Cardiac muscle cell (in vitro differentiated cells and primary cell): ENCODE measurements at regions not wholly inside any gene's neighbourhood (a gene's known extent, or its start where the extent isn't known, plus 50 kb on each side); places are given as distances from the start of the nearest gene placed in this dataset.

Experiments used
- DNase-seq, 2 donors: peaks; one replicate each; pipeline versions ENCODE4 v3.0.0 to v3.0.0-alpha.2; 2010 to 2017; ENCODE audit warnings: low read depth in 1 of 2, low spot score in 1 of 2
- H3K27ac ChIP-seq: fragments of 200-600 bp; sonication (generic); 2 replicates; pipeline ENCODE4 v1.5.1; 2016
- H3K27me3 ChIP-seq: fragments of 200-600 bp; sonication (generic); 2 replicates; pipeline ENCODE4 v1.6.0; 2016; ENCODE audit warnings: control low read depth
- H3K36me3 ChIP-seq: fragments of 200-600 bp; sonication (generic); 2 replicates; pipeline ENCODE4 v1.5.1; 2016; ENCODE audit warnings: control low read depth
- H3K4me1 ChIP-seq: fragments of 200-600 bp; sonication (generic); 2 replicates; pipeline ENCODE4 v1.8.1; 2017; ENCODE audit warnings: low read depth, mild to moderate bottlenecking, mixed run types
- H3K4me3 ChIP-seq: fragments of 200-600 bp; sonication (generic); 2 replicates; pipeline ENCODE4 v1.5.1; 2016; ENCODE audit warnings: mild to moderate bottlenecking
- H3K9me3 ChIP-seq: fragments of 200-600 bp; sonication (generic); 2 replicates; pipeline ENCODE4 v1.5.1; 2017; ENCODE audit warnings: low read depth, mild to moderate bottlenecking, control low read depth
- TF ChIP-seq, protein P1 (sequence below): IDR thresholded peaks from 2 replicates; pipeline ENCODE4 v1.5.1; 2012; ENCODE audit warnings: low read depth, mild to moderate bottlenecking, low read length

DNA sequence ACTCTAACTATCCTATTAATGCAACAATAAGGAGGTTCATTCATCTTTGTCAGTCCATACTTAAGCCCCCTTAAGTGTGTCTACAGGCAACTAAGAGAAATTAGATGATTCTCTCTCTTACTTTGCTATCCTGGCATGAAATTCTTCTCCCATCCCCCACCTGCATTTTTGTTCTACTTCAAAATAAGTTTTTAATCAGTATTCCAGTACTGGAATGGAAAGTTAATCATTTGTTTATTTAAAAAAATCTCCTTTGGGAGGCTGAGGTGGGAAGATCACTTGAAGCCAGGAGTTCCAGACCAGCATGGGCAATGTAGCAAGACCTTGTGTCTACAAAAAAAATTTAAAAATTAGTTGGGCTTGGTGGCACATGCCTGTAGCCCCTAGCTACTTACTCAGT is 222.1 kb downstream of the MZT1 start:
- H3K4me1 ChIP-seq = no peaks in the 10 kb centered on the region
- no peaks in the 10 kb centered on the region for H3K36me3 ChIP-seq
- no peak for DNase-seq
- no peak overlapping the region for H3K4me3 ChIP-seq
- no peaks in the 10 kb centered on the region for H3K27me3 ChIP-seq
- H3K9me3 ChIP-seq = no peaks in the 10 kb centered on the region
- H3K27ac ChIP-seq = no peak overlapping the region
- TF ChIP-seq, protein P1, sequence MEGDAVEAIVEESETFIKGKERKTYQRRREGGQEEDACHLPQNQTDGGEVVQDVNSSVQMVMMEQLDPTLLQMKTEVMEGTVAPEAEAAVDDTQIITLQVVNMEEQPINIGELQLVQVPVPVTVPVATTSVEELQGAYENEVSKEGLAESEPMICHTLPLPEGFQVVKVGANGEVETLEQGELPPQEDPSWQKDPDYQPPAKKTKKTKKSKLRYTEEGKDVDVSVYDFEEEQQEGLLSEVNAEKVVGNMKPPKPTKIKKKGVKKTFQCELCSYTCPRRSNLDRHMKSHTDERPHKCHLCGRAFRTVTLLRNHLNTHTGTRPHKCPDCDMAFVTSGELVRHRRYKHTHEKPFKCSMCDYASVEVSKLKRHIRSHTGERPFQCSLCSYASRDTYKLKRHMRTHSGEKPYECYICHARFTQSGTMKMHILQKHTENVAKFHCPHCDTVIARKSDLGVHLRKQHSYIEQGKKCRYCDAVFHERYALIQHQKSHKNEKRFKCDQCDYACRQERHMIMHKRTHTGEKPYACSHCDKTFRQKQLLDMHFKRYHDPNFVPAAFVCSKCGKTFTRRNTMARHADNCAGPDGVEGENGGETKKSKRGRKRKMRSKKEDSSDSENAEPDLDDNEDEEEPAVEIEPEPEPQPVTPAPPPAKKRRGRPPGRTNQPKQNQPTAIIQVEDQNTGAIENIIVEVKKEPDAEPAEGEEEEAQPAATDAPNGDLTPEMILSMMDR = no peak

DNA sequence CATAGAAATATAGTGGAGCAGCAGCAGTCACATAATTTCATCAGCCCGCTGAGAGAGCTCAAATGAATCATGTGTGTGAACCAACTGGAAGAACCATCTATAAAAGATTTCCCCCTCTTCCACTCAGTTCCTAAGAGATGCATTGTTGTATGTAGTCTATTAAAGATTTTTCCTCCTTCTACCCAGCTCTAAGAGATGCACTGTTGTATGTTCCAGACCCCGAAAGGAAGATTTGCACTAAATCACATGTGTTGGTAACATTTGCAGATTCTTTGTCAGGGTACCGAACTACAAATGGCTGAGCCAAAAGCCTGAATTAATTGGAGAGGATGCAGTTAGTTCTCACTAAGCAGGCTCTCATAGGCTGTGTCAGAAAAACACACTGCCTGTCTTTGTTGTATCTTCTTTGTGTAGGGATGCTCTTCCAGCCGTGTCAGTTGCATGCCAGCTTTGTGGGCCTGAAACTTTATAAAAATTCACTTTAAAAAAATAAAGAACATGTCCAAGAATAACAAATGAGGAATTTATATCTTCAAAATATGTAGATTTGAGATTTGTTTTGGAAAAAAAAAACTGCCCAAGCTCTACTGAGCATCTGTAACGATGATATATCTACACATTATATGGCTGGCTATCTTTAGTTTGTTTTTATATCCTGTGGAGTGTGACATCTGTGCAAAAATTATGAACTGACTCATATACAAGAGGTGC is 223.1 kb downstream of the MZT1 start:
- H3K36me3 ChIP-seq = no peaks in the 10 kb centered on the region
- no peak for DNase-seq
- TF ChIP-seq, protein P1 = no peak

DNA sequence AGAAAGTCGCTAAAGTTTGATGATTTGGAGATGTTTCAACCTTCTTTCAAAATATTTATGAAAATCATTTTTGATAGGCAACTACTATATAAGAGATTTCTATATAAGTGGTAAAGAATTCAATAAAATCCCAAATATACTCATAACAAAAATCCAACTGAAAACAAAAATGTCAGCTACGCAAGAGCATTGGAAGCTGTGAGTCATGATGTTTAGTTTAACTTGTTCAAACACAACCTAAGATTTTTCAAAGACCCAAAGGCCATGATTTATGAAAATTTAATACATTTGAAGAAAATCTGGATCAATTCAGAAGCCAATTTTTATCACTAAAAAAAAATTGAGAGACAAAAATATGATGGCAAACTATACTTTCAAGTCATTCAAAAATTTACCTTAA is 226.6 kb downstream of the MZT1 start:
- TF ChIP-seq, protein P1 = no peak
- no peaks in the 10 kb centered on the region for H3K36me3 ChIP-seq
- no peaks in the 10 kb centered on the region for H3K27me3 ChIP-seq
- H3K4me1 ChIP-seq = no peaks in the 10 kb centered on the region
- DNase-seq = no peak
- no peak overlapping the region for H3K27ac ChIP-seq
- H3K4me3 ChIP-seq = no peak overlapping the region
- no peaks in the 10 kb centered on the region for H3K9me3 ChIP-seq

More for the DNA sequence above, 223.1 kb downstream of the MZT1 start:
- Histone ChIP-seq H3K27me3 (no peaks in the 10 kb centered on the region), H3K4me3 (no peak overlapping the region), H3K9me3 (no peaks in the 10 kb centered on the region), H3K27ac (no peak overlapping the region), H3K4me1 (no peaks in the 10 kb centered on the region)

DNA sequence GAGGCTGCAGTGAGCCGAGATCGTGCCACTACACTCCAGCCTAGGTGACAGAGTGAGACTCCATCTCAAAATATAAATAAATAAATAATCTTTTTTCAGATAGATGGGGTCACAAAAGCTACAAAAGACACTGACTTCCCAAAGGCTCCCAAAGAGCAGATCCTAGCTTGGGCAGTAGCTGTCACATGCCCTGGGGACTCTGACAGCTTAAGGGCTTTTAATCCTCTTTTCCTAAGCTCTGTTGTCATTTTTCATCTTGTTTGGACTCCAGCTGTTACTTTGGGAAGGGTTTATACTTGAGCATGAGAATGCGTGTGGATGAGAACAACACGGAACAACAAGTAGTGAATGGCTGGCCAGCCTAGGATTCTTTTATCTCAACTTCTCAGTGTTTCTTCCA is 231.7 kb downstream of the MZT1 start:
- Histone ChIP-seq H3K4me3 (no peak overlapping the region), H3K27me3 (no peaks in the 10 kb centered on the region), H3K36me3 (no peaks in the 10 kb centered on the region), H3K4me1 (no peaks in the 10 kb centered on the region), H3K27ac (no peak overlapping the region), H3K9me3 (no peaks in the 10 kb centered on the region)
- no peak for DNase-seq
- TF ChIP-seq, protein P1 = no peak

DNA sequence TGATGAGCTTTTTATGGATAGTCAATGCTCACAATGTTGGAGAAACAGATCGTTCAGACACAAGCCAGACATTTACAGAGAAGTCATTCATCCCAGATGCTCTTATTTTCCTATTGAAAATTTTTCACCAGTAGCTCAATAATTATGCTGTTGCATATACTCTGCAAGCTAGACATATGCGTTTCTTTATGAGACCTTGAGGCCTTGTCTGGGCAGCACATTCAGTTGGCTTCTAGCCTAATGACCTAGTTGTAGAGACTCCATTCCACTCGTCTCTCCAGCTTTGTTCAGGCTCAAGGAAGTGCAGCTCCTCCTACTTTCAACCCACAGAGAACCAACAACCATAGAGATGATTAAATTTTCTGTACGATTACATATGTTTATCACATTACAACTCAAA is 237.7 kb downstream of the MZT1 start:
- DNase-seq = no peak
- Histone ChIP-seq H3K36me3 (no peaks in the 10 kb centered on the region), H3K4me1 (no peaks in the 10 kb centered on the region), H3K9me3 (no peaks in the 10 kb centered on the region), H3K27ac (no peak overlapping the region), H3K4me3 (no peak overlapping the region), H3K27me3 (no peaks in the 10 kb centered on the region)
- TF ChIP-seq, protein P1 = no peak
